DOHH2 (cell line): ENCODE measurements at regions not wholly inside any gene's neighbourhood (a gene's known extent, or its start where the extent isn't known, plus 50 kb on each side); places are given as distances from the start of the nearest gene placed in this dataset.

ENCODE experiments used
- H3F3A ChIP-seq: fragments of 200-600 bp; sonication (generic), shearing (Covaris generic); 2 replicates; pipeline ENCODE4 v1.6.0; 2016; ENCODE audit warnings: antibody characterized with exemption, mild to moderate bottlenecking; ENCODE audit not compliant: control insufficient read depth, insufficient read depth
- H3K27ac ChIP-seq: fragments of 200-600 bp; sonication (generic); 2 replicates; pipeline ENCODE4 v1.5.1; 2014; ENCODE audit warnings: low read depth, mild to moderate bottlenecking, low read length, moderate library complexity
- H3K27me3 ChIP-seq: fragments of 200-600 bp; sonication (generic); 2 replicates; pipeline ENCODE4 v1.6.1; 2014; ENCODE audit warnings: mild to moderate bottlenecking, low read length, mixed read lengths; ENCODE audit not compliant: control insufficient read depth
- H3K36me3 ChIP-seq: fragments of 200-600 bp; sonication (generic); 2 replicates; pipeline ENCODE4 v1.6.1; 2014; ENCODE audit warnings: mild to moderate bottlenecking, low read length, moderate library complexity, mixed read lengths; ENCODE audit not compliant: control insufficient read depth
- H3K4me1 ChIP-seq: fragments of 200-600 bp; sonication (generic); 2 replicates; pipeline ENCODE4 v1.6.1; 2014; ENCODE audit warnings: mild to moderate bottlenecking, low read length, mixed read lengths; ENCODE audit not compliant: control insufficient read depth
- H3K4me2 ChIP-seq: fragments of 200-600 bp; sonication (generic); 2 replicates; pipeline ENCODE4 v1.6.0; 2014; ENCODE audit warnings: mild to moderate bottlenecking, low read length, moderate library complexity
- H3K4me3 ChIP-seq: fragments of 200-600 bp; sonication (generic); 2 replicates; pipeline ENCODE4 v1.5.1; 2014; ENCODE audit warnings: mild to moderate bottlenecking, low read length, mixed read lengths
- H3K79me2 ChIP-seq: fragments of 200-600 bp; sonication (generic); 2 replicates; pipeline ENCODE4 v1.6.1; 2014; ENCODE audit warnings: mild to moderate bottlenecking, low read length, mixed read lengths; ENCODE audit not compliant: control insufficient read depth
- H3K9me2 ChIP-seq: fragments of 200-600 bp; sonication (generic); replicated peaks from 2 replicates; pipeline ENCODE4 v1.6.1; 2014; ENCODE audit warnings: mild to moderate bottlenecking, low read length, mixed read lengths; ENCODE audit not compliant: control insufficient read depth
- H3K9me3 ChIP-seq: fragments of 200-600 bp; sonication (generic); 2 replicates; pipeline ENCODE4 v1.6.1; 2014; ENCODE audit warnings: antibody characterized with exemption, low read length, mixed read lengths; ENCODE audit not compliant: control insufficient read depth, insufficient read depth
- H4K20me1 ChIP-seq: fragments of 200-600 bp; sonication (generic); 2 replicates; pipeline ENCODE4 v1.6.0; 2014; ENCODE audit warnings: low read depth, mild to moderate bottlenecking, antibody characterized with exemption, low read length, moderate library complexity; ENCODE audit not compliant: control insufficient read depth, insufficient read depth
- EZH2phosphoT487 ChIP-seq: fragments of 200-600 bp; sonication (generic); IDR thresholded peaks from 2 replicates; pipeline ENCODE4 v1.6.1; 2017; ENCODE audit warnings: borderline replicate concordance, mild to moderate bottlenecking, antibody characterized with exemption, low read length, moderate library complexity, mixed read lengths
- TF ChIP-seq, protein P1 (sequence below): fragments of 200-600 bp; sonication (generic); IDR thresholded peaks from one replicate; pipeline ENCODE4 v1.5.1; 2014; ENCODE audit warnings: antibody characterized with exemption, mild to moderate bottlenecking, low read depth, low read length; ENCODE audit not compliant: poor library complexity, severe bottlenecking

- H3K9me2 ChIP-seq: no peaks in the 10 kb centered on the region; the same call in 1 of the 2 replicates
- no peaks in the 10 kb centered on the region for H3K36me3 ChIP-seq
- H3K27ac ChIP-seq: no peak overlapping the region
- H3F3A ChIP-seq: no peaks in the 10 kb centered on the region
- no peaks in the 10 kb centered on the region for H3K9me3 ChIP-seq
- H3K4me3 ChIP-seq: no peak overlapping the region
- no peaks in the 10 kb centered on the region for H3K27me3 ChIP-seq
- no peaks in the 10 kb centered on the region for H4K20me1 ChIP-seq
- no peak for TF ChIP-seq EZH2phosphoT487
- TF ChIP-seq, protein P1, sequence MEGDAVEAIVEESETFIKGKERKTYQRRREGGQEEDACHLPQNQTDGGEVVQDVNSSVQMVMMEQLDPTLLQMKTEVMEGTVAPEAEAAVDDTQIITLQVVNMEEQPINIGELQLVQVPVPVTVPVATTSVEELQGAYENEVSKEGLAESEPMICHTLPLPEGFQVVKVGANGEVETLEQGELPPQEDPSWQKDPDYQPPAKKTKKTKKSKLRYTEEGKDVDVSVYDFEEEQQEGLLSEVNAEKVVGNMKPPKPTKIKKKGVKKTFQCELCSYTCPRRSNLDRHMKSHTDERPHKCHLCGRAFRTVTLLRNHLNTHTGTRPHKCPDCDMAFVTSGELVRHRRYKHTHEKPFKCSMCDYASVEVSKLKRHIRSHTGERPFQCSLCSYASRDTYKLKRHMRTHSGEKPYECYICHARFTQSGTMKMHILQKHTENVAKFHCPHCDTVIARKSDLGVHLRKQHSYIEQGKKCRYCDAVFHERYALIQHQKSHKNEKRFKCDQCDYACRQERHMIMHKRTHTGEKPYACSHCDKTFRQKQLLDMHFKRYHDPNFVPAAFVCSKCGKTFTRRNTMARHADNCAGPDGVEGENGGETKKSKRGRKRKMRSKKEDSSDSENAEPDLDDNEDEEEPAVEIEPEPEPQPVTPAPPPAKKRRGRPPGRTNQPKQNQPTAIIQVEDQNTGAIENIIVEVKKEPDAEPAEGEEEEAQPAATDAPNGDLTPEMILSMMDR: no peak
- no peaks in the 10 kb centered on the region for H3K79me2 ChIP-seq
- no peaks in the 10 kb centered on the region for H3K4me1 ChIP-seq
- no peak overlapping the region for H3K4me2 ChIP-seq
These were observed 763.9 kb downstream of the TMEM182 start for GRCh38 chr2:103525756-103526155.

GRCh38 chr2:103526757-103527156 is 764.9 kb downstream of the TMEM182 start:
- TF ChIP-seq, protein P1: no peak
- no peak for TF ChIP-seq EZH2phosphoT487
- Histone ChIP-seq H3K27me3 (no peaks in the 10 kb centered on the region), H3K27ac (no peak overlapping the region)

DNA sequence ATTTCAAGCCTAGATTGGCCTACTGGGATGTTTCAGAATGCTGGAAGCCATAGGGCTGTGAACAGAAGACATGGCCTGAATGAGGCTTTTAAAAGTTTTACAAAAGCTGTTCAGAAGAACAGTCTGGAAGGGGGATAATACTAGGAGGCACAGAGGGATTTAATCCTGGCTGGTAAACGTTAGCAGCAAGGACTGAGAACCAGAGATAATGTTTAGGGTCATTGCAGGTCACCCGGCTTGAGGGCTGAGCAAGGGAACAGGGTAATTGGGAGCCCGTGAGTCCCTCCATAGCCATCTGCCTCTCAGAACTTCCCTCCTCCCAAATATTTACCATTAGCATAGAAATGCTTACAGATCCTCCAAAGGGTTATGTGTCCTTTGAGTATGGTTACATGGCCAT is 765.4 kb downstream of the TMEM182 start:
- Histone ChIP-seq H3K27me3 (no peaks in the 10 kb centered on the region), H3F3A (no peaks in the 10 kb centered on the region), H3K27ac (no peak overlapping the region), H3K79me2 (no peaks in the 10 kb centered on the region), H3K4me1 (no peaks in the 10 kb centered on the region), H3K9me2 (no peaks in the 10 kb centered on the region; the same call in 1 of the 2 replicates), H3K4me3 (no peak overlapping the region), H3K4me2 (no peak overlapping the region), H3K9me3 (no peaks in the 10 kb centered on the region), H3K36me3 (no peaks in the 10 kb centered on the region), H4K20me1 (no peaks in the 10 kb centered on the region)
- TF ChIP-seq EZH2phosphoT487: no peak
- TF ChIP-seq, protein P1: no peak

More at GRCh38 chr2:103526757-103527156, 764.9 kb downstream of the TMEM182 start:
- H3K4me3 ChIP-seq: no peak overlapping the region
- no peaks in the 10 kb centered on the region for H3K79me2 ChIP-seq
- no peaks in the 10 kb centered on the region for H3K36me3 ChIP-seq
- no peaks in the 10 kb centered on the region for H3K4me1 ChIP-seq
- no peaks in the 10 kb centered on the region for H3K9me3 ChIP-seq
- H3F3A ChIP-seq: no peaks in the 10 kb centered on the region
- H3K4me2 ChIP-seq: no peak overlapping the region
- no peaks in the 10 kb centered on the region; the same call in 1 of the 2 replicates for H3K9me2 ChIP-seq
- H4K20me1 ChIP-seq: no peaks in the 10 kb centered on the region
